Activated gamma-delta T cell treated with Interleukin-2 at 50 U/mL for 16 hours (primary cell): ENCODE measurements at regions not wholly inside any gene's neighbourhood (a gene's known extent, or its start where the extent isn't known, plus 50 kb on each side); places are given as distances from the start of the nearest gene placed in this dataset.

ENCODE experiments used
- DNase-seq: peaks from one replicate; pipeline ENCODE4 v3.0.0-alpha.2; 2020

DNA sequence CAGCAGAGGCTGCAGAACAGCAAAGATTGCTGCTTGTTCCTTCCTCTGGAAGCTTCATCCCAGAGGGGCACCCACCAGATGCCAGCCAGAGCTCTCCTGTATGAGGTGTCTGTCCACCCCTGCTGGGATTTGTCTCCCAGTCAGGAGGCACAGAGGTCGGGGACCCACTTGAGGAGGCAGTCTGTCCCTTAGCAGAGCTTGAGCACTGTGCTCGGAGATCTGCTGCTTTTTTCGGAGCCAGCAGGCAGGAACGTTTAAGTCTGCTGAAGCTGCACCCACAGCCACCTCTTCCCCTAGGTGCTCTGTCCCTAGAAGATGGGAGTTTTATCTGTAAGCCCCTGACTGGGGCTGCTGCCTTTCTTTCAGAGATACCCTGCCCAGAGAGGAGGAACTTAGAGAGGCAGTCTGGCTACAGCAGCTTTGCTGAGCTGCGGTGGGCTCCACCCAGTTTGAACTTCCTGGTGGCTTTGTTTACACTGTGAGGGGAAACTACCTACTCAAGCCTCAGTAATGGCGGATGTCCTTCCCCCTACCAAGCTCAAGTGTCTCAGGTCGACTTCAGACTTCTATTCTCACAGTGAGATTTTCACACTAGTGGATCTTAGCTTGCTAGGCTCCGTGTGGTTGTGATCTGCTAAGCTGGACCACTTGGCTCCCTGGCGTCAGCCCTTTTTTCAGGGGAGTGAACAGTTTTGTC is 101.8 kb upstream of the GLRA1 start:
- DNase-seq, result peak; percentile 26

DNA sequence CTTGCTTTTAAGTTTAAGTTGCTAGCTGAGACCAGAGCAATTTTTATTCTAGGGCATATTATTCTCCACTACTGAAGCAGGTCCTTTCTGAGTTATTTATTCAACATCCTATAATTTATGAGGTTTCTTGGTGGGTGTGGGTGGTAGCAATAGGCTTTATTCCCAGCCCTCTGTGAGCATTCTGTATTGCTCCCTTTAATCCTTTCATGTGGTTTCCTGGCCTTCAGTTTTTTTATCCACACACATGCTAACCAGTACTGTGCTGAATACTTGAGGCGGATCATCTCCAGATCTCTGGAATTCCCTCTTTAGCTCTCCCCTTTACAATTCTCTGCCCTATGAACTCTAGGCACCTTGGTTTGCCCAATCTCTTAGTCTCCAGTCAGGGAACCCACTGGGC is 91.8 kb upstream of the GLRA1 start:
- no peak for DNase-seq

DNA sequence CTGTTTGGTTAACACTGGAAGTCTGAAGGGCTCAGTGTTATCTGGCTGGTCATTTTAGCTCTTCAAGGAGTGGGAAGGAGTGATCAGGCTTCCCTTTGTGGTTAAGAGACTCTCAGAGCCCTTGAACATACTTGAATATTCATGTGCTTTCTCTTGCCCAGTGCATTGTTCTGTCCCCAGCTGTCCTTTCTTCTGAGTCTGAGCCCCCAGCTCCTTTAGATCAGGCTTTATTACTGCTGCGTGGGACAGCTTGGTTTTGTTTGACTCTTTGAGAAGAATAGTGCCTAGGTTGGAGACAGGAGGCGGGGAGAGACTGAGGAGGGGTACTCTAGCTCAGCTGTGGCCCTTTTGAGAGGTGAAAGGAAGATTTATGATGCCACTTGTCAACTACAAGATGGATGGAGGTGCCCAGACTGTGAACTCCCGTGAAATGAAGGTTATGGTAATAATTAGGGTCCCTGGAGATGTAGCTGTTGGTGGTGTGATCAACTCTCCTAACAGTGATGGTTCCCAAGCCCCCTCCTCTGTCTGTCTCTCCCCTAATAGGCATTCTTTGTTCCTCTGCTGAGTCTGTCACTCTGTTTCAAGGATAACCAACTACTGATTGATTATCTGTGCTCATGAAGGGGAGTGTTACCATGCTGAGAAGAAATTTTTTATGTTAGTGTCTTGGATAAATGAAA is 83.1 kb upstream of the GLRA1 start:
- DNase-seq, result no peak

DNA sequence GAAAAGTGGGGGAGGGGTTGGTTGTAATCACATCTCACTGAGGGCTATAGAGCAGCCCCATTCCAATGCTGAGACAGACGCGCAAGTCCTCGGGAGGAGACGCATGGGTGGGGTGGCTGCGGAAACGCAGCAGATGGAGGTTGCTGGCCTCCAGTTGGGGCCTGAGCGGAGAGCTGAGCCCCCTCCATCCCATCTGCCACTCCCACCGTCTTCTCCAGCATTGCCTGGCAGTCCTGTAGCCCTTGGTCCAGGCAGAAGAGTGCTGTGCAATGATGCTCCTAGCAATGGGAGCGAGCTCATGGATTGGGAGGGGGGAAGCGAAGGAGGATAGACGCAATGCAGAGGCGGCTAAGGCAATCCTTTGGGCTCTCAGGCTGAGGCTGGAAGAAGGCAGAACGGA is 79.4 kb upstream of the GLRA1 start:
- DNase-seq, result no peak
